GM21737 (cell line): ENCODE measurements at regions not wholly inside any gene's neighbourhood (a gene's known extent, or its start where the extent isn't known, plus 50 kb on each side); places are given as distances from the start of the nearest gene placed in this dataset.

Experiments used
- ATAC-seq: cut with Tn5 transposase; IDR thresholded peaks from one replicate; pipeline ENCODE4 v1.9.1; 2021; ENCODE audit warnings: mild to moderate bottlenecking, moderate library complexity; ENCODE audit not compliant: unreplicated experiment

GRCh38 chr1:29505532-29506220, 269.4 kb downstream of the PTPRU start:
- no peak for ATAC-seq

GRCh38 chr1:29504709-29505410, 268.5 kb downstream of the PTPRU start:
- ATAC-seq = no peak

GRCh38 chr1:29504196-29504595, 267.9 kb downstream of the PTPRU start:
- no peak for ATAC-seq

GRCh38 chr1:29502911-29503840, 266.9 kb downstream of the PTPRU start:
- no peak for ATAC-seq

GRCh38 chr1:29502225-29502910, 266.0 kb downstream of the PTPRU start:
- no peak for ATAC-seq

GRCh38 chr1:29501227-29501976, 265.1 kb downstream of the PTPRU start:
- ATAC-seq = no peak

GRCh38 chr1:29500651-29501050, 264.3 kb downstream of the PTPRU start:
- ATAC-seq = no peak

- no peak for ATAC-seq
Observed at GRCh38 chr1:29500041-29500440, 263.7 kb downstream of the PTPRU start.

GRCh38 chr1:29499104-29499650, 262.9 kb downstream of the PTPRU start:
- no peak for ATAC-seq

GRCh38 chr1:29498126-29499103, 262.1 kb downstream of the PTPRU start:
- no peak for ATAC-seq

- ATAC-seq = no peak
Observed at GRCh38 chr1:29497395-29498125, 261.2 kb downstream of the PTPRU start.

- no peak for ATAC-seq
Observed at GRCh38 chr1:29496701-29497100, 260.4 kb downstream of the PTPRU start.

- no peak for ATAC-seq
Observed at GRCh38 chr1:29490204-29490934, 254.0 kb downstream of the PTPRU start.

- no peak for ATAC-seq
Observed at GRCh38 chr1:29489471-29489870, 253.1 kb downstream of the PTPRU start.

GRCh38 chr1:29488794-29489311, 252.5 kb downstream of the PTPRU start:
- no peak for ATAC-seq

- no peak for ATAC-seq
Observed at GRCh38 chr1:29488086-29488793, 251.9 kb downstream of the PTPRU start.

- no peak for ATAC-seq
Observed at GRCh38 chr1:29487291-29487690, 251.0 kb downstream of the PTPRU start.
